Neural cell (in vitro differentiated cells): ENCODE measurements at regions not wholly inside any gene's neighbourhood (a gene's known extent, or its start where the extent isn't known, plus 50 kb on each side); places are given as distances from the start of the nearest gene placed in this dataset.

ENCODE experiments used
- H2AFZ ChIP-seq: fragments of 200-600, 300-800 bp; sonication (generic), shearing (Covaris generic); 2 replicates; pipeline ENCODE4 v1.6.0; 2014; ENCODE audit warnings: low read depth, mild to moderate bottlenecking, antibody characterized with exemption, low read length, moderate library complexity
- H3F3A ChIP-seq: fragments of 200-600 bp; shearing (Covaris generic); 2 replicates; pipeline ENCODE4 v1.6.1; 2016; ENCODE audit warnings: mild to moderate bottlenecking, moderate library complexity, mixed read lengths, antibody characterized with exemption, low read length; ENCODE audit not compliant: insufficient read depth, poor library complexity, severe bottlenecking
- H3K27ac ChIP-seq: fragments of 200-600, 300-800 bp; sonication (generic), shearing (Covaris generic); 2 replicates; pipeline ENCODE4 v1.5.1; 2014; ENCODE audit warnings: mild to moderate bottlenecking, low read length, moderate library complexity
- H3K27me3 ChIP-seq: fragments of 300-800, 200-600 bp; sonication (generic), shearing (Covaris generic); 2 replicates; pipeline ENCODE4 v1.6.0; 2014; ENCODE audit warnings: mild to moderate bottlenecking, low read depth, low read length, moderate library complexity; ENCODE audit not compliant: insufficient read depth
- H3K36me3 ChIP-seq: fragments of 300-800, 200-600 bp; sonication (generic), shearing (Covaris generic); 2 replicates; pipeline ENCODE4 v1.5.1; 2014; ENCODE audit warnings: mild to moderate bottlenecking, antibody characterized with exemption, low read length, moderate library complexity; ENCODE audit not compliant: insufficient read depth
- H3K4me2 ChIP-seq: fragments of 300-800, 200-600 bp; sonication (generic), shearing (Covaris generic); 2 replicates; pipeline ENCODE4 v1.6.0; 2014; ENCODE audit warnings: mild to moderate bottlenecking, low read length
- H3K4me3 ChIP-seq: fragments of 300-800, 200-600 bp; sonication (generic), shearing (Covaris generic); 2 replicates; pipeline ENCODE4 v1.5.1; 2014; ENCODE audit warnings: mild to moderate bottlenecking, low read length, moderate library complexity
- H3K79me2 ChIP-seq: fragments of 200-600 bp; shearing (Covaris generic); replicated peaks from 2 replicates; pipeline ENCODE4 v1.6.0; 2014; ENCODE audit warnings: mild to moderate bottlenecking, low read length, moderate library complexity; ENCODE audit not compliant: insufficient read depth
- H3K9ac ChIP-seq: fragments of 300-800, 200-600 bp; sonication (generic), shearing (Covaris generic); 2 replicates; pipeline ENCODE4 v1.6.1; 2016; ENCODE audit warnings: mild to moderate bottlenecking, low read length, mixed read lengths
- H3K9me2 ChIP-seq: fragments of 200-600 bp; shearing (Covaris generic); 2 replicates; pipeline ENCODE4 v1.6.1; 2016; ENCODE audit warnings: mild to moderate bottlenecking, low read length, mixed read lengths; ENCODE audit not compliant: insufficient read depth
- H3K9me3 ChIP-seq: fragments of 200-600, 300-800 bp; sonication (generic), shearing (Covaris generic); 2 replicates; pipeline ENCODE4 v1.6.1; 2016; ENCODE audit warnings: mild to moderate bottlenecking, mixed run types, low read length, moderate library complexity, mixed read lengths
- H4K20me1 ChIP-seq: fragments of 200-600 bp; shearing (Covaris generic); 2 replicates; pipeline ENCODE4 v1.6.1; 2016; ENCODE audit warnings: mild to moderate bottlenecking, mixed run types; ENCODE audit not compliant: insufficient read depth
- CTCF ChIP-seq: fragments of 450-650 bp; IDR thresholded peaks from 2 replicates; pipeline ENCODE4 v1.5.1; 2014; ENCODE audit warnings: antibody characterized with exemption, mild to moderate bottlenecking, moderate library complexity; ENCODE audit not compliant: poor library complexity, severe bottlenecking
- EP300 ChIP-seq: fragments of 450-650 bp; conservative IDR thresholded peaks from 2 replicates; pipeline ENCODE4 v1.6.1; 2014; ENCODE audit warnings: antibody characterized with exemption, mild to moderate bottlenecking, moderate library complexity; ENCODE audit not compliant: poor library complexity, severe bottlenecking
- EZH2 ChIP-seq: fragments of 200-600, 300-800 bp; shearing (Covaris generic), sonication (generic); IDR thresholded peaks from 2 replicates; pipeline ENCODE4 v1.6.1; 2014; ENCODE audit warnings: antibody characterized with exemption, low read length, borderline replicate concordance, mild to moderate bottlenecking; ENCODE audit not compliant: insufficient read depth, poor library complexity, severe bottlenecking
- MXI1 ChIP-seq: fragments of 450-650 bp; conservative IDR thresholded peaks from 2 replicates; pipeline ENCODE4 v1.6.1; 2014; ENCODE audit warnings: antibody characterized with exemption, mild to moderate bottlenecking; ENCODE audit not compliant: poor library complexity, severe bottlenecking
- POLR2AphosphoS5 ChIP-seq: IDR thresholded peaks from 2 replicates; pipeline ENCODE4 v1.6.1; 2012
- RAD21 ChIP-seq: fragments of 450-650 bp; conservative IDR thresholded peaks from 2 replicates; pipeline ENCODE4 v1.6.1; 2014; ENCODE audit warnings: antibody characterized with exemption, mild to moderate bottlenecking, moderate library complexity
- REST ChIP-seq: IDR thresholded peaks from 2 replicates; pipeline ENCODE4 v1.6.1; 2012; ENCODE audit warnings: borderline replicate concordance
- SMC3 ChIP-seq: fragments of 450-650 bp; conservative IDR thresholded peaks from 2 replicates; pipeline ENCODE4 v1.6.1; 2014; ENCODE audit warnings: antibody characterized with exemption, mild to moderate bottlenecking, moderate library complexity; ENCODE audit not compliant: poor library complexity
- TAF1 ChIP-seq: IDR thresholded peaks from 2 replicates; pipeline ENCODE4 v1.6.1; 2012; ENCODE audit warnings: low read depth

- H3F3A ChIP-seq: no peaks in the 10 kb centered on the region
- H3K27me3 ChIP-seq: no peaks in the 10 kb centered on the region
- no peak for TF ChIP-seq TAF1
- no peak for TF ChIP-seq EP300
- TF ChIP-seq EZH2: no peak
- no peak for TF ChIP-seq REST
- no peak for TF ChIP-seq RAD21
- no peak for TF ChIP-seq SMC3
- no peak for TF ChIP-seq MXI1
- TF ChIP-seq CTCF: no peak
- TF ChIP-seq POLR2AphosphoS5: no peak
- H3K4me2 ChIP-seq: no peak overlapping the region
- H3K9me3 ChIP-seq: no peaks in the 10 kb centered on the region
- no peak overlapping the region for H3K27ac ChIP-seq
- no peak overlapping the region for H3K9ac ChIP-seq
- no peak overlapping the region for H3K4me3 ChIP-seq
- no peak overlapping the region for H2AFZ ChIP-seq
- H4K20me1 ChIP-seq: no peaks in the 10 kb centered on the region
- H3K79me2 ChIP-seq: no peaks in the 10 kb centered on the region
- no peaks in the 10 kb centered on the region for H3K9me2 ChIP-seq
- no peaks in the 10 kb centered on the region for H3K36me3 ChIP-seq
Observed at GRCh38 chr4:30943356-30943755, 223.2 kb downstream of the PCDH7 start.

GRCh38 chr4:30945586-30945985 lies 225.4 kb downstream of the PCDH7 start:
- Histone ChIP-seq H3K9ac (no peak overlapping the region), H3K27ac (no peak overlapping the region), H3K4me3 (no peak overlapping the region), H3K79me2 (no peaks in the 10 kb centered on the region), H4K20me1 (no peaks in the 10 kb centered on the region), H2AFZ (no peak overlapping the region), H3K27me3 (no peaks in the 10 kb centered on the region), H3K9me3 (no peaks in the 10 kb centered on the region), H3F3A (no peaks in the 10 kb centered on the region), H3K4me2 (no peak overlapping the region), H3K9me2 (no peaks in the 10 kb centered on the region), H3K36me3 (no peaks in the 10 kb centered on the region)
- TF ChIP-seq EP300: no peak
- no peak for TF ChIP-seq EZH2
- TF ChIP-seq TAF1: no peak
- no peak for TF ChIP-seq MXI1
- no peak for TF ChIP-seq SMC3
- no peak for TF ChIP-seq POLR2AphosphoS5
- no peak for TF ChIP-seq REST
- TF ChIP-seq CTCF: no peak
- TF ChIP-seq RAD21: no peak
